Erythroblast (primary cell): ENCODE measurements at regions not wholly inside any gene's neighbourhood (a gene's known extent, or its start where the extent isn't known, plus 50 kb on each side); places are given as distances from the start of the nearest gene placed in this dataset.

Experiments used
- GATA1 ChIP-seq: IDR thresholded peaks from 2 replicates; pipeline ENCODE4 v1.6.1; 2011; ENCODE audit warnings: low read depth, mild to moderate bottlenecking, control low read depth, low read length, moderate library complexity
- POLR2A ChIP-seq: IDR thresholded peaks from 2 replicates; pipeline ENCODE4 v1.6.1; 2011; ENCODE audit warnings: mild to moderate bottlenecking, low read length

- TF ChIP-seq POLR2A (no peak), GATA1 (no peak)
These were observed 146.7 kb downstream of the GPBP1 start for GRCh38 chr5:57320582-57320981.
